ENCODE measurements at regions not wholly inside any gene's neighbourhood (a gene's known extent, or its start where the extent isn't known, plus 50 kb on each side); places are given as distances from the start of the nearest gene placed in this dataset.

DNA sequence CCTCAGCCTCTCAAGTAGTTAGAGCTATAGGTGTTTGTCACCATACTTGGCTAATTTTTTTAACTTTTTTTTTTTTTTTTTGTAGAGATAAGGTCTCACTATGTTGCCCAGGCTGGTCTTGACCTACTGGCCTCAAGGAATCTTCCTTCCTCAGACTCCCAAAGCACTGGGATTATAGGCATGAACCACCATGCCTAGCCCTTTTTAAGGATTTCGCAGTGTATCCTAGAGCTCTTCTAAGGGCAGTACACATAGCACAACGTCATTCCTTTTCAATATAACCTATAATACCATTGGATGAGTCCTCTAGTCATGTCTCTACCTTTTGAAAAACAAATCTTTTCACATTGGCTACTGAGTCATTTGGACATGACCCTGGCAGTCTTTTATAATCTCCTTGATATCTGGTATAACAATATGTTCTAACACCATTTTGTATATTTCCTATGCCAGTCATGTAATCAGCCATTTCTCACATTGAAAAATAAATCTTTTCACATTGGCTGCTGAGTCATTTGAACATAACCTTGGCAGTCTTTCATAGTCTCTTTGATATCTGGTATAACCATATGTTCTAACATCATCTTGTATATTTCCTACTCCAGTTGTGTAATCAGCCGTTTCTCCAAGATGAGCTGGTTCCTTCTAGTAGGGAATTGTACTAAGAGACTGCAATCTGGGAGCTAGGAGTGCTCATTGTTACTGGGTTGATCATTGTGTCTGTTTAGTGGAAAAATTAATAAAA, 944.7 kb downstream of the MCTP2 start:
- TF ChIP-seq, protein P1, sequence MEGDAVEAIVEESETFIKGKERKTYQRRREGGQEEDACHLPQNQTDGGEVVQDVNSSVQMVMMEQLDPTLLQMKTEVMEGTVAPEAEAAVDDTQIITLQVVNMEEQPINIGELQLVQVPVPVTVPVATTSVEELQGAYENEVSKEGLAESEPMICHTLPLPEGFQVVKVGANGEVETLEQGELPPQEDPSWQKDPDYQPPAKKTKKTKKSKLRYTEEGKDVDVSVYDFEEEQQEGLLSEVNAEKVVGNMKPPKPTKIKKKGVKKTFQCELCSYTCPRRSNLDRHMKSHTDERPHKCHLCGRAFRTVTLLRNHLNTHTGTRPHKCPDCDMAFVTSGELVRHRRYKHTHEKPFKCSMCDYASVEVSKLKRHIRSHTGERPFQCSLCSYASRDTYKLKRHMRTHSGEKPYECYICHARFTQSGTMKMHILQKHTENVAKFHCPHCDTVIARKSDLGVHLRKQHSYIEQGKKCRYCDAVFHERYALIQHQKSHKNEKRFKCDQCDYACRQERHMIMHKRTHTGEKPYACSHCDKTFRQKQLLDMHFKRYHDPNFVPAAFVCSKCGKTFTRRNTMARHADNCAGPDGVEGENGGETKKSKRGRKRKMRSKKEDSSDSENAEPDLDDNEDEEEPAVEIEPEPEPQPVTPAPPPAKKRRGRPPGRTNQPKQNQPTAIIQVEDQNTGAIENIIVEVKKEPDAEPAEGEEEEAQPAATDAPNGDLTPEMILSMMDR (IDR thresholded peaks at IDR 0.05): no peak

DNA sequence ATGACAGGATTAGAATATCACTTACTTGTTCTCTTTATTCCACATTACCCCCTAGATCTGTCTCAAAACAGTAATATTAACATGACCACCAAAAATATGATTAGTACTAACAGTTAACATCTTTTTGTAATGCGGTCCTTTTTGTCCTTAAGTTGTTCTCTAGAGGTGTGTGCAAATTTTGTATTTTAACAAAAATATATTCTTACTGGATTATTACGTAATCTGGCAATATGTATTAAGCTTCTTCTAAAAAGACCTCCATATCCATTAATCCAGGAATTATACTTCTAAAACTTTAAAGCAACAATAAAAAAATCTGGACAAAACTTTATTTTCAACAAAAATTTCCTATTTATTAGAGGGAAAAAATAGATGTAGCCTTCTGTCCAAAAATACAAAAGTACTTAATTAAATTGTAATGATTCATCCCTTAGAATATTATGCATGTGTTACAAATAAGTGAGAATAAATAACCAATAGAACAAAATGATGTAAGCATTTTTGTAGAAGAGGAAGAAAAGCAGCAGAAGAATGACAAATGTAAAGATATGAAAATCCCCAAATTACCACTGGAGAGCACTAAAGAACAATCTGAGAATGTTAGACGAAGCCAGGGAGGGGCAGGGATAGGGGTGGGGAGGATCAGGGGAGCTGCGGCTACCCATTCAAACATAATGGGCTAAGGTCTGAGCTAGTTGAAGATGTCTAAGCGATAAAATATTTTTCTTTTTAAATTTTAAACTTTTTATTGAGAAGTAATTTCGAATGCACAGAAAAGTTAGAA, 945.6 kb downstream of the MCTP2 start:
- TF ChIP-seq, protein P1 (IDR thresholded peaks at IDR 0.05): no peak

DNA sequence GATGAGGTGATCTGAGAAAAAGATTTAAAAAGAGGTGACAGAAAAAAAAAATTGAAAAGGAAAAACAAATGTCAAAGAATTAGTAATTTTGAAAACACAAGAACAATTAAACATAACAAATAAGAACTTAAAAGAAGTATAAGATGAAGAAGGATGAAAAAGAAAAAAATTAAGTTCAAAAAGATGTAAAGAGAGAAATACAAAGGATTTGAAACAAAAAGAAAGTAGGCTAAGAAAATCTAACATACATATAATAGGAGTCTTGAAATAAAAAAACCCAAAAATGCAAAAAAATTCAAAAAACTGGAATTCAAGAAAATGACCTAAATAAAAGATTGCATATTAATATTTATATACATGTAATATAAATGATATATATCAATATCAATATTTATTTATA, 949.2 kb downstream of the MCTP2 start:
- TF ChIP-seq, protein P1 (IDR thresholded peaks at IDR 0.05): no peak

DNA sequence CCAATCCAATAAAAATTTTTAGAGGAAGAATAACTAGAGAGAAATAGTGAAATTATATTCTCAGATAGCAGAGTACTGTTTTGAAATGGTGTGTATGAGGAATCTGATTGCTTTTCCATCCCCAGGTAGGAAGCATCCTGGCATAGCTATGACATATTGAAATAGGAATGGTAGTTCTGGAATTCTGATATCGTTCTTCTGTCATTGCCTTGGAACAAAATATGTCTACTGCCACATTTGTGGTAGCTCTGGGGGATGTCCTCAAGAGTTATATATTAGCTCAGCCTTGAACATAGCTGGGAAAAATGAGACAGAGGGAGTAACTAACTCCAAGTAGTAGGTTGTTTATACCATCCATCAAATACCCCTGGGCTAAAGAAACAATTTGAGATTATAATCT, 950.7 kb downstream of the MCTP2 start:
- TF ChIP-seq, protein P1 (IDR thresholded peaks at IDR 0.05): no peak

DNA sequence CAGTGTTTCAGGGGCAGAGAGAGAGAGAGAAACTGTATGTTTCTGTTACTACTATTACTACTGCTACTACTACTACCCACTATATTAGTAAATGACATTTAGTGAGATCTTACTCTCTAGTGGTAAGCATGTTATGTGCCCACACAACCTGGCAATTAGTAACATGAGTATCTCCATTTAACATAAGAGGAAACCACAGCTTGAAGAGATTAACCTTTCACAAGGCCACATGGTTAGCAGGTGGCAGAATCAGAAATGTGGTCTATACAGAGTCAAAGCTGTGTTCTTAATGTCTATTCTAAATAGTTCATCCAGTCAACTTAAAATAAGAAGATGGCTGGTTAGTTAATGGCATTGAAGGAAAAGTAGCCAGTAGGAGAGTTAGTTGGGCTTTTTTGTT, 961.6 kb downstream of the MCTP2 start:
- TF ChIP-seq, protein P1 (IDR thresholded peaks at IDR 0.05): no peak

DNA sequence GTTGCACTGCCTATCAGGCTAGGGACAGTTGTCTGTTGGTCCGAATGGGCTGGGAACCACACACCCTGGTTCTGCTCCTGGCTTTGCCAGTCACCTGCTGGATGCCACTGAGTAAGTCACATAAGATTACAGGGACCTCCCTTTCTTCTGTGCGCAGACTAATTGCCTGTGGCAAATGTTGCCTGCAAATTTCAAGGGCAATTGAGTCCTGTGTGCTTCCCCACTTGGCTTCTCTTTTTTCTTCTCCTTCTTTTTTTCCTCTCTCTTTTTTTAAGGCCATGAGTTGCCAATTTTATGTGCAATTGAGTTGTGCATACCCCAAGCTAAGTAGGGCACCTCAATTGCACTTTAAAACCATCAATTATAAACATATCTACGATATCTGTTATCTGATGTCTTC, 963.4 kb downstream of the MCTP2 start:
- TF ChIP-seq, protein P1 (IDR thresholded peaks at IDR 0.05): no peak

DNA sequence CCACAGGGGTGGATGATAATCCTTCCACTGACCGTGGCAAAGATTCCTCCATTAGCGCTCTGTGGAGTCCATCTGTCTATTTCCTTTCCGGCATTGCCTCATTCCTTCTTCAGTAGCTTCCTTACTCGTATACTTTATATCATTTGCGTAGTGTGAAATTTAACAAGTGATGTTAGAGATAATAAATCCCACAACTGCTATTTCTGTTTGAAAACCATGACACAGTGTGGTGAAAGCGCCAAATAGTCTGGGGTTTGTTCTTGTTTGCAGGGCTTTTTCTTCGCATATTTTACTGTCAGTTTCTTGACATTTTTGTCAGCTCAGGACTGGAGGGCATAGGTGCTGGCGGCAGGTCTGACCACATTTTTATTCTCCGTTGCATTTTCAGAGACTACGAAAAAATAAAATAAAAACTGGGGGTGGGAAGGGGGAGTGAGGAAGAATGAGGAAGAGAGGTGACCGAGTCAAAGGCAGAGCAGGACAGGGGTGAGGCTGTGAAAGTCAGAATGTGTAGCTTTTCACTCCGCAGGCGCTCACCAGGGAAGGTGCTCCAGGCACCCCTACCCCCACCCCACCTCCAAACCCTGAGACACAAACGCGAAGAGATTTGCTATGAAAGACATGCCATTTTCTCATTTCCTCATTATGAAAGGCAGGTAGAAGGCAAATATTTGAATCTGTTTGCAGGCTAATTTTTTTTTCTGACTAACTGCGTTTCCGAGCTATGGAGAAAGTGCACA, 965.0 kb downstream of the MCTP2 start:
- TF ChIP-seq, protein P1 (IDR thresholded peaks at IDR 0.05): no peak
